ENCODE measurements at regions not wholly inside any gene's neighbourhood (a gene's known extent, or its start where the extent isn't known, plus 50 kb on each side); places are given as distances from the start of the nearest gene placed in this dataset.
"Not testable (repeated sequence)": the region's sequence is repeated elsewhere in the genome, so short reads cannot be mapped to it uniquely, and the experiment has no call there.

GRCh38 chr1:228883535-228883934 lies 148.3 kb downstream of the RHOU start:
- H3K4me1 Mint-ChIP-seq: no peaks in the 10 kb centered on the region
- H3K36me3 Mint-ChIP-seq: no peaks in the 10 kb centered on the region
- no peak for DNase-seq
- no peak overlapping the region for H3K4me3 Mint-ChIP-seq
- H3K27ac Mint-ChIP-seq: no peak overlapping the region
- no peaks in the 10 kb centered on the region for H3K27me3 Mint-ChIP-seq
- H3K9me3 Mint-ChIP-seq: peaks cover 6% of the 10 kb centered on the region

- no peak overlapping the region for H3K4me3 Mint-ChIP-seq
- no peak overlapping the region for H3K27ac Mint-ChIP-seq
- no peaks in the 10 kb centered on the region for H3K27me3 Mint-ChIP-seq
- DNase-seq: no peak
- peaks cover 7% of the 10 kb centered on the region for H3K9me3 Mint-ChIP-seq
- H3K36me3 Mint-ChIP-seq: no peaks in the 10 kb centered on the region
- peaks cover under 1% of the 10 kb centered on the region for H3K4me1 Mint-ChIP-seq
Measured at GRCh38 chr1:228884196-228884595, 148.9 kb downstream of the RHOU start.

GRCh38 chr1:228884615-228885566 lies 149.6 kb downstream of the RHOU start:
- peaks cover 7% of the 10 kb centered on the region for H3K4me1 Mint-ChIP-seq
- no peaks in the 10 kb centered on the region for H3K36me3 Mint-ChIP-seq
- DNase-seq: no peak
- no peaks in the 10 kb centered on the region for H3K27me3 Mint-ChIP-seq
- no peak overlapping the region for H3K27ac Mint-ChIP-seq
- H3K4me3 Mint-ChIP-seq: no peak overlapping the region
- H3K9me3 Mint-ChIP-seq: peaks cover 8% of the 10 kb centered on the region

GRCh38 chr1:228885845-228886244 lies 150.6 kb downstream of the RHOU start:
- H3K9me3 Mint-ChIP-seq: peaks cover 8% of the 10 kb centered on the region
- H3K27ac Mint-ChIP-seq: peak overlapping the region; percentile 63
- no peaks in the 10 kb centered on the region for H3K36me3 Mint-ChIP-seq
- no peak for DNase-seq
- H3K27me3 Mint-ChIP-seq: no peaks in the 10 kb centered on the region
- no peak overlapping the region for H3K4me3 Mint-ChIP-seq
- H3K4me1 Mint-ChIP-seq: peaks cover 16% of the 10 kb centered on the region

- Mint-ChIP-seq H3K9me3 (peaks cover 8% of the 10 kb centered on the region), H3K36me3 (no peaks in the 10 kb centered on the region), H3K4me3 (no peak overlapping the region), H3K4me1 (peaks cover 19% of the 10 kb centered on the region), H3K27ac (no peak overlapping the region), H3K27me3 (no peaks in the 10 kb centered on the region)
- no peak for DNase-seq
Measured at GRCh38 chr1:228887101-228887500, 151.8 kb downstream of the RHOU start.

- H3K4me1 Mint-ChIP-seq: peaks cover 19% of the 10 kb centered on the region
- no peaks in the 10 kb centered on the region for H3K27me3 Mint-ChIP-seq
- peaks cover 8% of the 10 kb centered on the region for H3K9me3 Mint-ChIP-seq
- no peak for DNase-seq
- H3K36me3 Mint-ChIP-seq: no peaks in the 10 kb centered on the region
- H3K4me3 Mint-ChIP-seq: no peak overlapping the region
- H3K27ac Mint-ChIP-seq: no peak overlapping the region
Measured at GRCh38 chr1:228887960-228888359, 152.7 kb downstream of the RHOU start.

GRCh38 chr1:228889289-228889688 lies 154.0 kb downstream of the RHOU start:
- Mint-ChIP-seq H3K9me3 (peaks cover 4% of the 10 kb centered on the region), H3K36me3 (no peaks in the 10 kb centered on the region), H3K27me3 (no peaks in the 10 kb centered on the region), H3K27ac (no peak overlapping the region), H3K4me1 (peaks cover 19% of the 10 kb centered on the region), H3K4me3 (no peak overlapping the region)
- no peak for DNase-seq

GRCh38 chr1:228891272-228892034 lies 156.2 kb downstream of the RHOU start:
- Mint-ChIP-seq H3K9me3 (peaks cover 2% of the 10 kb centered on the region), H3K27ac (no peak overlapping the region), H3K36me3 (no peaks in the 10 kb centered on the region), H3K4me3 (no peak overlapping the region), H3K27me3 (no peaks in the 10 kb centered on the region), H3K4me1 (peaks cover 19% of the 10 kb centered on the region)
- DNase-seq: no peak

- peaks cover 19% of the 10 kb centered on the region for H3K4me1 Mint-ChIP-seq
- DNase-seq, H3K36me3 Mint-ChIP-seq, H3K27me3 Mint-ChIP-seq, H3K9me3 Mint-ChIP-seq, H3K4me3 Mint-ChIP-seq, H3K27ac Mint-ChIP-seq: not testable (repeated sequence)
Measured at GRCh38 chr1:228892200-228892599, 156.9 kb downstream of the RHOU start.

- Mint-ChIP-seq H3K36me3 (no peaks in the 10 kb centered on the region), H3K27me3 (no peaks in the 10 kb centered on the region), H3K27ac (no peak overlapping the region), H3K9me3 (no peaks in the 10 kb centered on the region), H3K4me3 (no peak overlapping the region), H3K4me1 (peaks cover 15% of the 10 kb centered on the region)
- DNase-seq: no peak
Measured at GRCh38 chr1:228894442-228894989, 159.2 kb downstream of the RHOU start.

GRCh38 chr1:228897901-228898300 lies 162.6 kb downstream of the RHOU start:
- Mint-ChIP-seq H3K9me3 (no peaks in the 10 kb centered on the region), H3K27ac (no peak overlapping the region), H3K4me3 (no peak overlapping the region), H3K27me3 (no peaks in the 10 kb centered on the region), H3K36me3 (no peaks in the 10 kb centered on the region), H3K4me1 (peaks cover 2% of the 10 kb centered on the region)
- DNase-seq: no peak

- Mint-ChIP-seq H3K4me1 (peaks cover 2% of the 10 kb centered on the region), H3K27me3 (no peaks in the 10 kb centered on the region), H3K36me3 (no peaks in the 10 kb centered on the region), H3K4me3 (no peak overlapping the region), H3K27ac (no peak overlapping the region), H3K9me3 (no peaks in the 10 kb centered on the region)
- DNase-seq: no peak
Measured at GRCh38 chr1:228898582-228898992, 163.3 kb downstream of the RHOU start.

- Mint-ChIP-seq H3K4me3 (no peak overlapping the region), H3K9me3 (no peaks in the 10 kb centered on the region), H3K27ac (no peak overlapping the region), H3K27me3 (no peaks in the 10 kb centered on the region), H3K36me3 (no peaks in the 10 kb centered on the region), H3K4me1 (peaks cover 2% of the 10 kb centered on the region)
- DNase-seq: no peak
Measured at GRCh38 chr1:228899421-228899956, 164.2 kb downstream of the RHOU start.

GRCh38 chr1:228900099-228900885 lies 165.0 kb downstream of the RHOU start:
- Mint-ChIP-seq H3K36me3 (no peaks in the 10 kb centered on the region), H3K27ac (no peak overlapping the region), H3K4me3 (no peak overlapping the region), H3K9me3 (no peaks in the 10 kb centered on the region), H3K4me1 (peaks cover 2% of the 10 kb centered on the region), H3K27me3 (no peaks in the 10 kb centered on the region)
- no peak for DNase-seq

Measured in activated naive CD8-positive, alpha-beta T cell treated with anti-CD3 and anti-CD28 coated beads for 36 hours (primary cell).